ENCODE measurements at regions not wholly inside any gene's neighbourhood (a gene's known extent, or its start where the extent isn't known, plus 50 kb on each side); places are given as distances from the start of the nearest gene placed in this dataset.

DNA sequence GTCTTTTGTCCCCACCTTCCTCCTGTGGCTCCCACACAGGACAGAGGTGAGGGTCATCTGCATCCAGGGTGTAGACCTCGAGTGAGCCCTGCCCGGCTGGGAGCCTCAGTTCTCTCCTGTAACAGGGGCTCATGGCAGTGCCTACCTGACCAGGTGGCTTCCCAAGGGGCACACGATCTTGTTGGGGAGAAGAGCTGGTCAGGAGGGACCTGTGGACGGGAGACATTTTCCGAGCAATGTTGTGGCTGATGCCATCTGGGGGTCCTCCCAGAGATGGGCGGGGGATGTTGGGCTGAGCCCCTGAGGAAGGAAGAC is 51.9 kb downstream of the CEBPB start:
- no peak for DNase-seq

DNA sequence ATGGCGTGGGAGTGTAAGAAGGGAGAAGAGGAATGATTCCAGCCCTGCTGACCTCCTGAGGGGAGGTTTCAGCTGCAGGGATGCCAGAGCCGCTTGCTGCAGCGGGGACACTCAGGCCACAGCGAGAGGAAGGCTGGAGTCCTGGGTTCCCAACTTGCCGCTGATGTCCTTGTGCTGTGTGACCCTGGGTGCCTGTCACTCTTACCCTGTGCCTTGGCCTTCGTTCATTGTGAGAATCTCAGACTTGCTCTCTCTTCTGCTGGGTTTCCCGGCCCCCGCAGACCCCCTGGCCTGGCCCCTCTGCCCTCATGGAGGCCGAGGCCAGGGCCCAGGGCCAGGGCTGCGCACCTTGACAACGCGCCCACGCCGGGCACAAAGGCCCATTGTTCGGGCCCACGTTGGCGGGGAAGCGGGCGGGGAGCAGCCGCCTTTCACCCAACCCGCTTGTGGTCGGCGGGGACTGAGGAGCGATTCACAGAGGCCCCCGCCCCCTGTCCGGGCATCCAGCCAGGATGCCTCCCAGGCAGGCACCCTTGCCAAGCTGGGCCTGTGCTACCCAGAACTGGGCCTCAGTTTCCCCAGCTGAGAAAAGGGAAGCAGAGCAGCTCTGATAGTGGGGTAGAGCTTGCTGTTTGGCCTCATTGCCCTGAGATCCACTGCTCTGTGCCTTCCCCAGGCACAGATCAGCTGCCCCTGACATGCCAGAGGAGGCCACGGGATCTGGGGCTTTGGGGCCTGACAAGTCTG is 52.4 kb downstream of the CEBPB start:
- DNase-seq = no peak

DNA sequence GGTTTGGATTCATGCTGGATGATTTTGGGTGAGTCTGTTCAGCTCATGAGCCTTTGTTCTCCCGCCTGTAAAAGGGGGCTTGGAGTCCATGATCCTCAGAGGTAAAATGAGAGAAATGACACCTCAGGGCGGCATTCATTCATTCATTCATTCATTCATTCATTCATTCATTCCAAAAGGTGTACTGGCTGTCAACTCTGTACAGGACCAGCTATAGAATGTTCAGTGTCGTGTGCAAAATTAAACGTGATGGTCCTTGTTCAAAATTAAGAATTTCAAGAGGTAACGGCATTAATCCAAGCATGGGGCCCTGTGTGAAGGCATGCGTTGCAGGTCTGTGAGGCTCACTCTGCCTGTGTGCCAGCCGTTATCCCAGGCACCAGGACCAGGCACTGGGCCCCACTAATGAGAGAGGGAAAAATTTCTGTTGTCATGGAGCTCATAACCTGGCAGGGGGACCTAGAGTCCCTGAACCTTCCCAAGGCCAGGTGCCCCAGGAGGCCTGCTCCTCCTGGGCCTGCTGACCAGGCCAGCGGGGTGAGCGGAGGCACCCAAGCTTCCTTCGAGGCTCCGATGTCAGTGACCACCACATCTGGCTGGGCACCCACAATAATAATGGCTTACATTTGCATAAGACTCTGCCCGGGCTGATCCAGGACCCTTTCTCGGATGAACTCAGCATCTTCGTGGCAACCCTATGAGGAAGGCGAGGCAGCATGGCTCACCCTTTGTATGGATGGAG is 53.2 kb downstream of the CEBPB start:
- no peak for DNase-seq

DNA sequence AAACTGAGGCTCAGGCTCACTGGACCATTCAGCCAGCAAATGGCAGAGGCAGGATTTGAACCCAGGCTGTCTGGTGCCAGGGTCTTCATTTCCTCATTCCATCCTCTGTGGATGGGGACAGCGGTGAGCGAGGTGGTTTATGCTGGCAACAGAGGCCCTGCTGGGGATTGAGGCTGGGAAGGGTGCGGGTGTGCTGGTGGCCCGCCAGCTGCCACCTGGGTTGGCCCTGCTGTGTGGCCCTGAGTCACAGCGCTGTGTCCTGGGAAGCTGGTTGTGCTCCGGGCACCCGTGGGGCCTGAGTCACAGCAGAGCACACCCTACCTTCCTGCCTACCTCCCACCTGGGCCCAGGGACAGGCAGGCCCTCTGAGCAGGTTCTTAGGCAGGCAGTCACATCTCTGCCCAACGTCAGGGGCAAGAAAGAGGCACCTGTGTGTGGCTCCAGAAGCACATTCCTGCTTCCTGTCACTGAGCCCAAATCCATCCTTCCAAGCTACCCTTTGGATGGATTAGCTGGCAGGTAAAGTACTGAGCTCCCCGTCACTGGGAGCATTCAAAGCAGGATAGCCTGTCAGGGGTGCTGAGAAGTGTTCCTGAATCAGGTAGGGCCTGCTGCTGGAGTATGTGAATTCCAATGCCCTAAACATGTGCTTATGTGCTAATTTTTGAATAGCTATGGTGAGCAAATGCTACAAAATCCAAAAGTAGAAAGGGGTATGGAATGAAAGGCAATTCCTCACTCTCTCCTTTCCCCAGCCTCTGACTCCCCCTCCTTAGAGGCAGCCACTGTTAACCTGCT is 53.9 kb downstream of the CEBPB start:
- DNase-seq = no peak

DNA sequence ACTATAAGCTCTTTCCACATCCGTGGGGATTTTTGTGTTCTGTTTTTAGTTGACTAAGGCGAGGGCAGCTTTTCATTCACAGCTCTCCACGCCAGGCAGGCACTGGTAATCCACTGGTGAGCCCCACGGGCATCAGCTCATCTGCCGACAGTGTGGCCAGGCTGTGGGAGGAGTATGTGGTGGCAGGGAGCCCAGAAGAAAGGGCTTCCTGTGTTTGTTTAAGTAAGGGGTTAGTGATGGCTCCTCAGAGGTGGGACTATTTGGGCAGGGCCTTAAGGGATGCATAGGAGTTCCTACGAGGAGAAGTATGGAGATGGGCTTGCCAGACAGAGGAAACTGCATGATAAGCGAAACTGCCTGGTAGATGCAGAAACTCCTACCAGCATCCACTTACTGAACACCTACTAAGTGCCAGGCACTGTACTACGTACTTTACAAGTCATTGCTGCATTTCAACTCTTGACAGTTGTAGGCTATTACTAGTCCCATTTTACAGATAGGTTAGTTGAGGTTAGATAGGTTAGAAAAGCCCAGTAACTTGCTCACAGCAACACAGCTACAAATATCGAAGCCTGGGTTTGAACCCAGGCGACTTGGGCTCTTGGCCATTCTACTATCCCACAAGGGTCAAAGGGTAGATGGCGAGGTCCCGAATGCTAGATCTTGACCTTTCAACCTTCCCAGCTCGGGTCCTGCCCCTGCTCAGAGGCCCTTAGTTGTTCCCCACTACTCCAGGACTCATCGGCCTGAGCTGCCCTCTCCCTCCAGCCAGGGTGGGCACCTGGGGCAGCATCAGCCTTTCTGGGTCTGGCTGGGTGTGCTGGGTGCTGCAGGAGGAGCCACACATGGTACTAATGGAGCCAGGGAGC is 55.1 kb downstream of the CEBPB start:
- DNase-seq = no peak

DNA sequence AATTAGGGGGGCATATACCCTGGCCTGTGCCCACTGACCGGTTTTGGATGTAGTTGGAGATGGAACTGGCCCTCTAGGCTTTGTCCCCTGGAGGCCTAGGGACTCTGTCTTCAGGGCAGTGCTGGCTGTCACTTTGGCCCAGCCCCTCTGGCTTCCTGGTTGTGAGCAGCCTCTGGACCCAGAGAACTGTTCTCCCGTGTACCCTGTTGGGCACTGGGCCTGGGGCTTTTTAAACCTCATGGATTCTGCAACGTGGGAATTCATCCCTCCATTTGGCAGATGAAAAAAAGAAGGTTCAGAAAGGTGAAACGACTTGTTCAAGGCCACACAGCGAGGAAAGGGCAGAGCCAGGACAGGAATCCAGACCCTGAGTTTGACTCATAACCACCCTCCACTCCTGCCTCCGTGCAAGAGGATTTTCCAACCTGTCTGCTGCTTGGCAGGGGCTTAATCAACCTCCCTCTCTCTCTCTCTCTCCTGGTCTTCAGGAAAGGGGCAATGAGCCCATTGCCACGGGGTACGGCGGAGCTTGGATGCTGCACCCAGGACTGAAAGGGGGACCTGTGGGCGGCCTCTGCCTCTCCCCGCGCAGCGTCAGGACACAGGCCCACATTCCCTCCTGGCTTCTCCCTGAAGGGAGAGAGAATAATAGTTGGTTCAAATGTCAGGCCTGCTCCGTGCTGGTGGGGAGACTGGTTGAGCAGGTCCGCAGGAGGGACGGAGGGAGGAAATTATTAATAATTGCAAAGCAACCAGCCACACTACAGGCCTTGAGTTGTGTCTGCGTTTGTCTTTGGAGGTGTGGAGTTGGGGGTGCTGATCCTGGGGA is 56.0 kb downstream of the CEBPB start:
- DNase-seq = no peak

DNA sequence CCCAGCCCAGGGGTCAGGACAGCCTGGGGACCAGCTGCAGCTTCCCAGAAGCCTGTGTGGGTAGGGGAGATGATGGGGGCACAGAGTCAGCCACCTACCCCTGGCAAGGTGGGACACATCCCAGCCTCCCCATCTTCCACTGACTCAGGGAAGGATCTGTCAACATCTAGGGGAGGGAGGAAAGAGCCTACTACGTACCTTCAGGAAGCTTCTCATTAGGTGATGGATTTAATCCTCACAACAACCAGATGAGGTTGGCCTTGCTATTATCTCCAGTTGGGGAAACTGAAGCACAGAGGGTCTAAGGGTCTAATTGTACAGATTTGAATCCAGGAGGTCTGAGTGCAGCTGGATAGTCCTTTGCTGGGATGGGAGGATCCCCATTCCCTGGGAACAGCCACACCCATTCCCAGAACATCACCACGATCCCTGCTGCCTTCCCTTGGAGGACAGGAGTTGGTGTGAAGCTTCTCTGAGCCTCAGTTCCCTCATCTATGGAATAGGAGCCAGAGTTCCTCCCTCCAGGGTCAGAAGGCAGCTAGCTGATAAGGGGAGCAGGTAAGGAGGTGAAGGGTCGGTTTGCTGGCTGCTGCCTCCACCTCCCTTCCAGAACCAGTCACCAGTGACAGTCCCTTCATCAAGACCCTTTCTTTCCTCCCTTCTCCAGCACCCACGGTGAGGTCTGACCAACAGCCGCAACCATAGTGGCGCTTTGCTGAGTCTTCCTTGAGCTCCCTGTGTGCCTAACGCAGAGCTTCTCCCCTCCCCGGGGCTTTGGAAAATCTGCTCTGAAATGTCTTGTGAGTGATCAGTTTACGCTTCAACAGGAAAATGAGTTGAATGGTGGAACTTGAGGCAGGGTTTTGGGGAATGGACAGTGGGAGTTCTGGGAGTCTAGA is 56.8 kb downstream of the CEBPB start:
- DNase-seq = no peak

DNA sequence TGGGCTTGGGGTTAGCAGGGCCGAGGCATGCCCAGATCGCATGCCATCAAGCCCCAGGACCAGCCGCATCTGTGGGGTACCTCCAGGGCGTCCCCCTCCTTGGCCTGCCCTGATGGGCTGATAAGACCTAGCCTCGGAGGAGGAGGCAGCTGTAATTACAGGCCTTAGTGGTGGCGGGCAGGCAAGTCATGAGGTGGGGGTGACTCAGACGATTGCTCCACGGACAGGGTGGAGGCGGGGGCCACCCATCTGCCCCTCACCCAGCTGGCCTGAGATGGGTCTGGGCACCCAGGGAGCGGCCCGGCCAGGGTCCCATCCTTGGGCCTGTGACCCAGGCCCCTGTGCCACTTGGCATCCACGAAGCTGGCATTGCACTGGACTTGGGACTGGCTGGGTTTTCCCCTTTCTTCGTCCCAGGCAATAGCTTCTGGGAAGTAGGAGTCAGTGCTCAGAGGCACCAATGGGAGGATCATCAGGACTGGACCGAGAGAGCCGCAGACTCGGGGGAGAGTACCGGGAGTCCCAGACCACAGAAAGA is 57.5 kb downstream of the CEBPB start:
- DNase-seq = no peak

DNA sequence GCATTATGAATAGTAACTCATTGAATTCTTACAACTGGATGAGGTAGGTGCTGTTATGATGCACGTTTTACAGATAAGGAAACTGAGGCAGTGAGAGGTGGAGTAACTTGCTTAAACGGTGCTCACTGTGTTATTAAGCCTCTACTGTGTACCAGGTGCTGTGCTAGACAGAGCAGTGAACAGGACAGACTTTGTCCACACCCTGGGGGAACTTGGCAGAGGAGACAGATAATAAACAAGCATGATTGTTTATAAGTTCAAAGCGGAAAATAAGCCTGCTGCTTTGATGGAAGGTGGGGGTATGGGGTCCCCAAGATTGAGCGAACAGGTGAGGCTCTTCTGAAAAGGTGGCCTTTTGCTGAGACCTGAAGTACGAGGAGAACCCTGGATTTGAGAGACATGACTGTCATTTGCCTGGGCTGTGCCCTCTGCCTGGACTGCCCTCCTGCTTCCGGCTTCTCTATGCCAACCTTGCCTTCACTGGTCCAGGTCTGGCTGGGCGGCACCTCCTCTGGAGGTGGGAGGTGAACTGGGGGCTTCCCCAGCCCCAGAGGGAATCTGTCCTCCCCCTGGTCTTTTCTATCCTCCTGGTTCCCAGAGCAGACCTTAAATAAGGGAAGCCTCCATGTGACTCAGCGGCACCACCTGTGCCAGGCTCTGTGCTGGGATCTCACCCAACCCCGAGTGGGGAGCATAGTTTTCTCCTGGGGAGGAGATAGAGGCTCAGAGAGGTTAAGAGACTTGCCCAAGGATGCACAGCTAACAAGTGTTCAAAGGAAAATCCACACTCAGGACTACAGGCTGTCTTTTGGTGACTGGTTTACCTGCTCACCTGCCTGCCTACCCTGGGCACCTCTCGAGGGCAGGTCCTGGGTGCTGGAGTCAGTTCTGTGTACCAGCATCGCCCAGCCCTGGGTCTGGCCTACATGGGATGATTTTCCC is 59.1 kb downstream of the CEBPB start:
- DNase-seq = no peak

DNA sequence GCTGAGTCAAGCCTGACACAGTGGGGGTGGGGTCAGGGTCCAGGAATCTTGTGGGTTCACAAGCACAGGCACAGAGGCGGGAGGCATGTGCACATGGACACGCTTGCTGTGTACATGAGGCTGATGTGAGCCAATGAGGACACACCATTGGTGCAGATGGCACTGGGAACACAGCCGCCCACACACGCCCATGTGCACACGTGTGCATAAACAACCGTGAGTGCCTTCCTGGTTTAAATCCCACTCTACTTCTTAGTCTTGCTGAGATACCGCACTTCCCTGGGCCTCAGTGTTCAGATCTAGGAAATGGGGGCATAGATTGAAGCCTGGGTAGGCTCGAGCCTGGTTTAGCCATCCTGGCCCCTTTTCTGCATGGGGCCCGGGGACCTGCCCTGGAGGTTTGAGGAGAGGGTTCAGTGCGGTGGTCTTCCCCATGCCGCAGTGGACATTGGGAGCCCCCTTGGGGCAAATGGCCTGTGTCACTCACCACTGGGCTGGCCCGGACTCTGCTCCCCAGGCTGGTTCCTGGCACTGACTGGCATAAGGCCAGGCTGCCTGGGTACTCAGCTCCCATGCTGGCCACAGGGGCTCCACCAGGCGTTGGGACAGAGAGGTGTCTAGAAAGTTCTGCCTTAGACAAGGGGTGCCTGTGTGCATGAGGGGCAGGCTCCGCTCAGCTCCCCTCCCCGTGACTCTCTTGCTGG is 60.2 kb downstream of the CEBPB start:
- DNase-seq = no peak

DNA sequence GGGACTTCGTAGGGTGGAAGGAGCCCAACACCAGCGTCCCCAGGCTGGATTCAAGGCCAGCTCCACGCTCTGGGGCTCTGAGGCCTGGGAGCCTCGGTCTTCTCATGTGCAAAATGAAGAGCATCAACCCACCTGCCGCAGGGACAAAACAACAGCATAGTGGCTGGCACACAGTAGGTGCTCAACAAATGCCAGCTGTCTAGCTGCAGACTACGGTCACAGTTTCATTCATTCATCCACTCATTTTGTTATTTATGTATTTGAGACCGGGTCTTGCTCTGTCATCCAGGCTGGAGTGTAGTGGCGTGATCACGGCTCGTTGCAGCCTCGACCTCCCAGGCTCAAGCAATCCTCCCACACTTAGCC is 60.7 kb downstream of the CEBPB start:
- no peak for DNase-seq

DNA sequence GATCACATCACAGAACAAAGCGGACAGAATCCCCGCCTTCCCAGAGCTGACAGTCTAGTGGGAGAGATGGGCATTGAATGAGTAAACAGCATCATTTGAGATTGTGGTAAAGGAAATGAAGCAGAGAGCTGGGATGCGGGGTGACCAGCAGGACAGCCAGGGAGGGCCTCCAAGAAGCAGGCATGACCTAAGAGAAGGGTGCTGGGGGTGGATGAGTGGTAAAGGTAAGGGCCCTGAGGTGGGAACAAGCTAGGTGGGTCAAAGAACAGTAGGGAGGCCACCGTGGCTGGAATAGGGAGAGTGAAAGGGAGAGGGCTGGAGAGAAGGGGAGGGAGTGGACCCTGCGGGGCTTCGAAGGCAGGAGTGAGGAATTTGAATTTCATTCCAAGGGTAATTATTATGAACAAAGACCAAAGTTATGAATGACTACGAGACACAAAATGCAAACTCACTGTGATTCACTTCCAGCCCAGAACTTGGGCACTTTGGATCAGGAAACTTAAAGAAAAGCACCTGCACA is 61.4 kb downstream of the CEBPB start:
- no peak for DNase-seq

DNA sequence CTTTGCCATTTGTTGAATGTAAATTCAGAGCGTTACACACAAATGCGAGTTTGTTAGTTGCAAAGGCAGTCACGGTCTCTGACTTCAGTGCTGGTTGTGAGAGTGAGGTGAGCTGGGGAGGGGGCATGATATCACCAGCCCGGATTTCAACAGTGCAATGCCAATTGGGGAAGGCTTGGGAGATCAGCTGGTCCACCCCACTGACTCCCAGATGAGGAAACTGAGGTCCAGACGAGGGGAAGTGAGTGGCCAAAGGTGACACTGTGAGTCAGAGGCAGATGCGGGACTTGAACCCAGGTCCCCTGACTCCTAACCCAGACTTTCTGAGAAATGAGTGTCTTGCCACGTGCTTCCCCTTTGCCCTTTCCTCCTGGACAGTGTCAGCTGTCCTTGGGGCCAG is 62.1 kb downstream of the CEBPB start:
- no peak for DNase-seq

DNA sequence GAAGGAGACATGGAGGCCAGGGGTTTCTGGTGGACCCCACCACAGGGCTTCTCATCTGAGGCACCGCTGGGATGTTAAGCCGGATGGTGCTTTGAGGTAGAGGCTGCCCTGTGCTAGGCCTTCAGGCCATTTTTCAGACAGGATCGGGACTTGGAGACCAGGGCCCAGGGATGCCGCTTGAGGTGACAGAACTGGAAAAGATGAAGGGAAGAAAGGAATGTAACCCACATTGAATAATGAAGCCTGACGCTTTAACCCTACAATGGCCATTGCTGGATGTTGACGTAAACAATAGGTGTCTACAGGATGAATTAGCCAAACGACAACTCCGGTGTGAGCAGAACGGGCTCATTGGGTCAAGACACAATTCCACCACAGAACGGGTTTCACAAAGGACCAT is 62.5 kb downstream of the CEBPB start:
- no peak for DNase-seq

DNA sequence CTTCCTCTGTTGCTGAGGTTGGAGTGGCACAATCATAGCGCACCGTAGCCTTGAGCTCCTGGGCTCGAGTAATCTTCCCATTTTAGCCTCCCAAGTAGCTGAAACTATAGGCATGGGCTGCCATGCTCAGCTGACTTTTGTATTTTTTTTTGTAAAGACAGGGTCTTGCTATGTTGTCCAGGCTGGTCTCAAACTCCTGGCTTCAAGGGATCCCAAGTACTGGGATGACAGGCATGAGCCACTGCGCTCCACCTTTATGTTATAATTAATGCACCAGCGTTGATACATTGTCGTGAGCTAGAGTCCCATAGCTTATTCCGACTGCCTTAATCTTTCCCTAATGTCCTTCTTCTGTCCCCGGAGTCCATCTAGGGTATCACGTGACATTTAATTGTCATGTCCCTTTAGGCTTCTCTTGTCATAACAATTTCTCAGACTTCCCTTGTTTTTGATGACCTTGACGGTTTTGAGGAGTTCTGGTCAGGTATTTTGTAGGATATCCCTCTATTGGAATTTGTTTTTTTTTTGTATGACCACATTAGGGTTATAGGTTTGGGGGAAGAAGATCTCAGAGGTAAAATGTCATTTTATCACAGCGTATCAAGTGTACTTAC is 63.9 kb downstream of the CEBPB start:
- no peak for DNase-seq

DNA sequence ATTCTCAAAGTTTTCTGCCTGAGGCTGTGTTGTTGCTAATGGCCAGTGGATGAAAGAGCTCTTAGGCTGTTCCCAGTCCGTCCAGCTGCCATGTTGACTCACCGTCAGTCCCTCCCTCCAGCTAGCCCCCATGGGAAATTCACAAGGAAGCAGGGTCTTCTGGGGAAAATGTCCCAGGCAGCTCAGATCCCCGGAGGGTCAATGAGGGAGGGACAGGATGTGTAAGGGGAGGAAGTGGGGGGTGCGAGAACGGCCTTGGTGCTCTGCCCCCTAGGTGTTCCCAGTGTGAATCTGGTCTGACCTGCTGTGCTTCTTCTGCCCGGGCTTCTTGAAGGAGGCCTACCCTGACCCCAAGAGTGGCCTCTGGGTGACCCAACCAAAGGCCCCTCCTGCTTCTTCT is 65.9 kb downstream of the CEBPB start:
- DNase-seq = no peak

DNA sequence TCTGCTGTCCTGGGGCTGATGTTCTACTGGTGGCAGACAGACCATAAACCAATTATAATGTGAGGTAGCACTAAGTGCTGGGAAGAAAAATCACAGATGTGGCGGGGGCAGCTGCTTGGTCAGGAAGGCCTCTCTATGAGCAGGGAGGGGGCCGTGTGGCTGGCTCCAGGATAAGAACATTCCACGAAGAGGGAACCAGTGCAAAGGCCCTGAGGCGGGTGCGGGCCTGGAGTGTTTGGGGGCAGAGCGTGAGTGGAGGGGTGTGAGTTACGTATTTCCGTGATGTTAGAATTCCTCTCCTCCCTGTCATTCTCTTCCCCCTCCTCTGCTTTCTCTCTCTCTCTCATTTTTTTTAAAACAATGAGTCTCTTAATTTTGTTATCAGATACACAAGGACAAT is 67.2 kb downstream of the CEBPB start:
- no peak for DNase-seq

DNA sequence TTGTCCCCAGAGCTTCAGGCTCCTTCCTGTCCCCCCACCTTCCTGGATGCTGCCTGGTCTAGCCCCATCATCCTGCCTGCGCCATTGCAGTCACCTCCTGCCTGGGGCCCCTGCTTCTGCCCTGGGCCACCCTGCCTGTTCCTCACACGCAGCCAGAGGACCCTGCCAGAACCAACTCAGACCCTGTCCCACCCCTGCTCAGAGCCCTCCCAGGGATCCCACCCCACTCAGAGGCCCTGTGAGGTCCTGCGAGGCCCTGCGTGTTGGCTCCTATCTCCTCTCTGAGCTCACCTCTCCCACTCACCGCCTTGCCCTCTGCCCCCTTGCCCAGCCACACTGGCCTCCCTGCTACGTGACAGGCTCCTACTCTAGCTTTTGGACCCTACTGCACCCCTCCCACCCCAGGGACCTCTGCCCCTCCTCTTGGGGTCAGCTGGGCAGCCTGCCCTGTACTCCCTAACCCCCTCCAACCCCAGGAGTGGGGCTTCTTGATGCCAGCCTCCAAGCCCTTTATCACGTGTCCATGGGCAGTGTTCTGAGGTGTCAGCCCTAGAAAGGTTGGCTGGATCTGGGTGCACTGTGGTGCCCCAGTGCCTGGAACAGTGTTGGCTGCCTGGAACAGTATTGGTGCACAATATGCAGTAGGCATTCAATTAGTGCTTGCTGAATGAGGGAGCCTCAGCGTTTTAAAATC is 68.3 kb downstream of the CEBPB start:
- no peak for DNase-seq
